ENCODE measurements at regions not wholly inside any gene's neighbourhood (a gene's known extent, or its start where the extent isn't known, plus 50 kb on each side); places are given as distances from the start of the nearest gene placed in this dataset.

DNA sequence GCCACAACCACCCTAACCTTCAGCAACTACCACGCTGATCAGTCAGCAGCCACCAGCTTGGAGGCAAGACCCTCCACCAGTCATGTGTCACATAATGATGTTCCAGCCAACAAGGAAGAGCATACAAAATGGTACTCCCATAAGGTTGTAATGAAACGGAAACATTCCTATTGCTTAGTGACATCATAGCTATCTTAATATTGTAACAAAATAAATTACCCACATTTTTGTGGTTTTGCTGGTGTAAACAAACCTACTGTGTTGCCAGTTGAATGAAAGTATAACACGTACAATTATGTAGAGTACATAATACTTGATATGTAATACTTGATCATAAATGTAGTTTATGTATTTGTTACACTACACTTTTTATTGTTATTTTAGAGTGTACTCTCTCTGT is 1363.2 kb upstream of the ADGRL4 start:
- H3K4me3 ChIP-seq (ENCODE audit: low read depth, low read length): no peak overlapping the region
- DNase-seq (ENCODE audit: low read depth): no peak
- TF ChIP-seq, protein P1, sequence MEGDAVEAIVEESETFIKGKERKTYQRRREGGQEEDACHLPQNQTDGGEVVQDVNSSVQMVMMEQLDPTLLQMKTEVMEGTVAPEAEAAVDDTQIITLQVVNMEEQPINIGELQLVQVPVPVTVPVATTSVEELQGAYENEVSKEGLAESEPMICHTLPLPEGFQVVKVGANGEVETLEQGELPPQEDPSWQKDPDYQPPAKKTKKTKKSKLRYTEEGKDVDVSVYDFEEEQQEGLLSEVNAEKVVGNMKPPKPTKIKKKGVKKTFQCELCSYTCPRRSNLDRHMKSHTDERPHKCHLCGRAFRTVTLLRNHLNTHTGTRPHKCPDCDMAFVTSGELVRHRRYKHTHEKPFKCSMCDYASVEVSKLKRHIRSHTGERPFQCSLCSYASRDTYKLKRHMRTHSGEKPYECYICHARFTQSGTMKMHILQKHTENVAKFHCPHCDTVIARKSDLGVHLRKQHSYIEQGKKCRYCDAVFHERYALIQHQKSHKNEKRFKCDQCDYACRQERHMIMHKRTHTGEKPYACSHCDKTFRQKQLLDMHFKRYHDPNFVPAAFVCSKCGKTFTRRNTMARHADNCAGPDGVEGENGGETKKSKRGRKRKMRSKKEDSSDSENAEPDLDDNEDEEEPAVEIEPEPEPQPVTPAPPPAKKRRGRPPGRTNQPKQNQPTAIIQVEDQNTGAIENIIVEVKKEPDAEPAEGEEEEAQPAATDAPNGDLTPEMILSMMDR (conservative IDR thresholded peaks at IDR 0.05; ENCODE audit: low read depth, low read length): no peak

GRCh38 chr1:80367058-80367457 is 1360.5 kb upstream of the ADGRL4 start:
- no peak overlapping the region for H3K4me3 ChIP-seq (ENCODE audit: low read depth, low read length)
- DNase-seq (ENCODE audit: low read depth): no peak
- TF ChIP-seq, protein P1 (conservative IDR thresholded peaks at IDR 0.05; ENCODE audit: low read depth, low read length): no peak

- TF ChIP-seq, protein P1 (conservative IDR thresholded peaks at IDR 0.05; ENCODE audit: low read depth, low read length): no peak
- no peak overlapping the region for H3K4me3 ChIP-seq (ENCODE audit: low read depth, low read length)
- DNase-seq (ENCODE audit: low read depth): no peak
Observed at GRCh38 chr1:80365359-80366021, 1359.0 kb upstream of the ADGRL4 start.

- TF ChIP-seq, protein P1 (conservative IDR thresholded peaks at IDR 0.05; ENCODE audit: low read depth, low read length): no peak
- DNase-seq (ENCODE audit: low read depth): no peak
- H3K4me3 ChIP-seq (ENCODE audit: low read depth, low read length): no peak overlapping the region
Observed at GRCh38 chr1:80363689-80364475, 1357.4 kb upstream of the ADGRL4 start.

- H3K4me3 ChIP-seq (ENCODE audit: low read depth, low read length): no peak overlapping the region
- TF ChIP-seq, protein P1 (conservative IDR thresholded peaks at IDR 0.05; ENCODE audit: low read depth, low read length): no peak
- no peak for DNase-seq (ENCODE audit: low read depth)
Observed at GRCh38 chr1:80359666-80360065, 1353.1 kb upstream of the ADGRL4 start.

- TF ChIP-seq, protein P1 (conservative IDR thresholded peaks at IDR 0.05; ENCODE audit: low read depth, low read length): no peak
- DNase-seq (ENCODE audit: low read depth): no peak
- H3K4me3 ChIP-seq (ENCODE audit: low read depth, low read length): no peak overlapping the region
Observed at GRCh38 chr1:80349218-80349617, 1342.7 kb upstream of the ADGRL4 start.

Data from epithelial cell of proximal tubule (primary cell).